ENCODE measurements at regions not wholly inside any gene's neighbourhood (a gene's known extent, or its start where the extent isn't known, plus 50 kb on each side); places are given as distances from the start of the nearest gene placed in this dataset.

DNA sequence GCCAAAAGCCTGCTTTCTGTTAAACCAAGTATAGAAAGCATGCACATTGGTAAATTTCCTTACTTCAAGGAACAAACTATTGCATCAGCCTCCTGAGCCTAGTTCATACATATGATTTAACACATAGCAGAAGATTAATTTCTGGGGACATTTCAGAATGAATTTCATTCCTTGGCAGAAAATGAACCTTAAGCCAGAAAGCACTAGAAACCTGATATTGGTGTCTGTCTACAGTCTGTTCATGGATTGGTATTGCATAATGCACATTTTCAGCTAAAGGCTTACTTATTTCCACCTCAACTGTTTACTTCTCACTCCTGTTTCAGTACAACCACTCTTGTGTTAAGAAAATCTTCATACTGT, 1471.8 kb upstream of the NUDT12 start:
- TF ChIP-seq CSDC2 (CRISPR knock-in tag; IDR thresholded peaks at IDR 0.05) (no peak), ZFP3 (CRISPR knock-in tag; IDR thresholded peaks at IDR 0.05) (no peak), RARB (CRISPR knock-in tag; IDR thresholded peaks at IDR 0.05) (no peak), TOX (CRISPR knock-in tag; IDR thresholded peaks at IDR 0.05; ENCODE audit: borderline replicate concordance) (no peak), ZNF70 (CRISPR knock-in tag; IDR thresholded peaks at IDR 0.05) (no peak), OSR1 (CRISPR knock-in tag; IDR thresholded peaks at IDR 0.05) (no peak), GLIS3 (CRISPR knock-in tag; IDR thresholded peaks at IDR 0.05) (no peak), ZNF565 (CRISPR knock-in tag; conservative IDR thresholded peaks at IDR 0.05; ENCODE audit: low read depth) (no peak)
- TF ChIP-seq, protein P1, sequence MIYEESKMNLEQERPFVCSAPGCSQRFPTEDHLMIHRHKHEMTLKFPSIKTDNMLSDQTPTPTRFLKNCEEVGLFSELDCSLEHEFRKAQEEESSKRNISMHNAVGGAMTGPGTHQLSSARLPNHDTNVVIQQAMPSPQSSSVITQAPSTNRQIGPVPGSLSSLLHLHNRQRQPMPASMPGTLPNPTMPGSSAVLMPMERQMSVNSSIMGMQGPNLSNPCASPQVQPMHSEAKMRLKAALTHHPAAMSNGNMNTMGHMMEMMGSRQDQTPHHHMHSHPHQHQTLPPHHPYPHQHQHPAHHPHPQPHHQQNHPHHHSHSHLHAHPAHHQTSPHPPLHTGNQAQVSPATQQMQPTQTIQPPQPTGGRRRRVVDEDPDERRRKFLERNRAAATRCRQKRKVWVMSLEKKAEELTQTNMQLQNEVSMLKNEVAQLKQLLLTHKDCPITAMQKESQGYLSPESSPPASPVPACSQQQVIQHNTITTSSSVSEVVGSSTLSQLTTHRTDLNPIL (CRISPR knock-in tag; IDR thresholded peaks at IDR 0.05; ENCODE audit: low read depth): no peak
- TF ChIP-seq, protein P2, sequence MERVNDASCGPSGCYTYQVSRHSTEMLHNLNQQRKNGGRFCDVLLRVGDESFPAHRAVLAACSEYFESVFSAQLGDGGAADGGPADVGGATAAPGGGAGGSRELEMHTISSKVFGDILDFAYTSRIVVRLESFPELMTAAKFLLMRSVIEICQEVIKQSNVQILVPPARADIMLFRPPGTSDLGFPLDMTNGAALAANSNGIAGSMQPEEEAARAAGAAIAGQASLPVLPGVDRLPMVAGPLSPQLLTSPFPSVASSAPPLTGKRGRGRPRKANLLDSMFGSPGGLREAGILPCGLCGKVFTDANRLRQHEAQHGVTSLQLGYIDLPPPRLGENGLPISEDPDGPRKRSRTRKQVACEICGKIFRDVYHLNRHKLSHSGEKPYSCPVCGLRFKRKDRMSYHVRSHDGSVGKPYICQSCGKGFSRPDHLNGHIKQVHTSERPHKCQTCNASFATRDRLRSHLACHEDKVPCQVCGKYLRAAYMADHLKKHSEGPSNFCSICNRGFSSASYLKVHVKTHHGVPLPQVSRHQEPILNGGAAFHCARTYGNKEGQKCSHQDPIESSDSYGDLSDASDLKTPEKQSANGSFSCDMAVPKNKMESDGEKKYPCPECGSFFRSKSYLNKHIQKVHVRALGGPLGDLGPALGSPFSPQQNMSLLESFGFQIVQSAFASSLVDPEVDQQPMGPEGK (CRISPR knock-in tag; IDR thresholded peaks at IDR 0.05; ENCODE audit: borderline replicate concordance): no peak
- TF ChIP-seq, protein P3, sequence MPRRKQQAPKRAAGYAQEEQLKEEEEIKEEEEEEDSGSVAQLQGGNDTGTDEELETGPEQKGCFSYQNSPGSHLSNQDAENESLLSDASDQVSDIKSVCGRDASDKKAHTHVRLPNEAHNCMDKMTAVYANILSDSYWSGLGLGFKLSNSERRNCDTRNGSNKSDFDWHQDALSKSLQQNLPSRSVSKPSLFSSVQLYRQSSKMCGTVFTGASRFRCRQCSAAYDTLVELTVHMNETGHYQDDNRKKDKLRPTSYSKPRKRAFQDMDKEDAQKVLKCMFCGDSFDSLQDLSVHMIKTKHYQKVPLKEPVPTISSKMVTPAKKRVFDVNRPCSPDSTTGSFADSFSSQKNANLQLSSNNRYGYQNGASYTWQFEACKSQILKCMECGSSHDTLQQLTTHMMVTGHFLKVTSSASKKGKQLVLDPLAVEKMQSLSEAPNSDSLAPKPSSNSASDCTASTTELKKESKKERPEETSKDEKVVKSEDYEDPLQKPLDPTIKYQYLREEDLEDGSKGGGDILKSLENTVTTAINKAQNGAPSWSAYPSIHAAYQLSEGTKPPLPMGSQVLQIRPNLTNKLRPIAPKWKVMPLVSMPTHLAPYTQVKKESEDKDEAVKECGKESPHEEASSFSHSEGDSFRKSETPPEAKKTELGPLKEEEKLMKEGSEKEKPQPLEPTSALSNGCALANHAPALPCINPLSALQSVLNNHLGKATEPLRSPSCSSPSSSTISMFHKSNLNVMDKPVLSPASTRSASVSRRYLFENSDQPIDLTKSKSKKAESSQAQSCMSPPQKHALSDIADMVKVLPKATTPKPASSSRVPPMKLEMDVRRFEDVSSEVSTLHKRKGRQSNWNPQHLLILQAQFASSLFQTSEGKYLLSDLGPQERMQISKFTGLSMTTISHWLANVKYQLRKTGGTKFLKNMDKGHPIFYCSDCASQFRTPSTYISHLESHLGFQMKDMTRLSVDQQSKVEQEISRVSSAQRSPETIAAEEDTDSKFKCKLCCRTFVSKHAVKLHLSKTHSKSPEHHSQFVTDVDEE (CRISPR knock-in tag; IDR thresholded peaks at IDR 0.05): no peak
